ENCODE measurements at regions not wholly inside any gene's neighbourhood (a gene's known extent, or its start where the extent isn't known, plus 50 kb on each side); places are given as distances from the start of the nearest gene placed in this dataset.

DNA sequence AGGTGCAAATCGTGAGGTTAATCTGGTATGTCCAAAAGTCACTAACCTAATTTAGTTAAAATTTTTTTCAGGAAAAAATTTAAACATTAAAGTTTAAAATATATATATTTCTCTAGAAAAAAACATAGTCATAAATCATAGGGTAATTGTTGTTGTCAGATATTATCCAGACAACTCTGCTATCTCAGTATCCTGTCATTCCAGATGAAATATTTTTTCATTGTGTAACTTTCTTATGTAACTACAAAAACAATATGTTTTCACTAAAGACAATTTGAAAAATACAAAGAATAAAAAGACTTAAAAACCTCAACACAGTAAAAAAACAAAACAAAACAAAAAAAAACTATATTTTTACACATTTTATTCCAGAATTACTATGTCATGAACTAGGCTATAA, 57.6 kb downstream of the TENT5A start:
- no peak overlapping the region for H3K4me3 Mint-ChIP-seq
- no peaks in the 10 kb centered on the region for H3K4me1 Mint-ChIP-seq
- no peak for DNase-seq
- intact Hi-C loops (cut with micrococcal nuclease): no loop called here
- H3K27ac Mint-ChIP-seq: no peak overlapping the region
- no peaks in the 10 kb centered on the region for H3K36me3 Mint-ChIP-seq (ENCODE audit: low read depth)
- H3K27me3 Mint-ChIP-seq: no peaks in the 10 kb centered on the region
- no peaks in the 10 kb centered on the region for H3K9me3 Mint-ChIP-seq

DNA sequence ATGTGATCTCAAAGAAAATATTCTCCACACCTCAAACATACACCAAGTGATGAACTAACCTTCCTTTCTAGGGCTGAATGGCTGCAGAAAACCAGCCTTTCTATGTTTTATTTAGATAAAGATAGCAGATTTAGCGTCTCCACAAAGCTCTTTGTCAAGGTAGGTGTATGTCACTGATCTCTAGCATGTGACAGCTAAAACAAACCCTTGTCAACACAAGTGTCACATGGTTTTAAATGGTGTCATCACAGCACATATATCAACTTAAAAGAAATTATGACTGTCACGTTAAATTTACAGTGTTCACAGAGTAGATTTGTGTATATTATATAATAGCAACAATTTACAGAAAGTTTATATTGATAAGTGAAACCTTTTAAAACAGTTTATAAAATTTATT, 58.3 kb downstream of the TENT5A start:
- no peak overlapping the region for H3K27ac Mint-ChIP-seq
- no peaks in the 10 kb centered on the region for H3K4me1 Mint-ChIP-seq
- no peaks in the 10 kb centered on the region for H3K9me3 Mint-ChIP-seq
- H3K36me3 Mint-ChIP-seq (ENCODE audit: low read depth): no peaks in the 10 kb centered on the region
- intact Hi-C loops (cut with micrococcal nuclease): no loop called here
- no peaks in the 10 kb centered on the region for H3K27me3 Mint-ChIP-seq
- H3K4me3 Mint-ChIP-seq: no peak overlapping the region
- no peak for DNase-seq

DNA sequence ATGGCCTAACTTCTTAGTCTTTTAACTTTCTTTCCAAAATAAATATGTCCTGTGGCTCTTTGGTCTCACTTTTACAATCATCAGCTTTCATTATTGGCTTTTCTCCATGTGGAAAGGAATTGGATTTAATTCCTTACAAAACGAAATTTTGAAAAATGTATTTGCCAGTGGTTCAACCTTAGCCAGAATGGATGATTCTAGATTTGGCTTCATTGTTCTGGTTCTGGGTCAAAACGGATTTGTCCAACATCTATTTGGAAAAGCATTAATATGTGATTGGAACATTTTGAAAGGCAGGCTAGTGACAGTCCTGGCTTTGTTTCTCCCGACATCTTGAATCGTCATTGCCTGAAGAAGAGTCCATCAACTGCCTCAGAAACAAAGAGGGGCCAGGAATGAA, 59.2 kb downstream of the TENT5A start:
- Mint-ChIP-seq H3K9me3 (no peaks in the 10 kb centered on the region), H3K4me3 (no peak overlapping the region), H3K27me3 (no peaks in the 10 kb centered on the region), H3K36me3 (ENCODE audit: low read depth) (no peaks in the 10 kb centered on the region), H3K27ac (no peak overlapping the region), H3K4me1 (no peaks in the 10 kb centered on the region)
- DNase-seq: no peak
- intact Hi-C loops (cut with micrococcal nuclease): no loop called here

DNA sequence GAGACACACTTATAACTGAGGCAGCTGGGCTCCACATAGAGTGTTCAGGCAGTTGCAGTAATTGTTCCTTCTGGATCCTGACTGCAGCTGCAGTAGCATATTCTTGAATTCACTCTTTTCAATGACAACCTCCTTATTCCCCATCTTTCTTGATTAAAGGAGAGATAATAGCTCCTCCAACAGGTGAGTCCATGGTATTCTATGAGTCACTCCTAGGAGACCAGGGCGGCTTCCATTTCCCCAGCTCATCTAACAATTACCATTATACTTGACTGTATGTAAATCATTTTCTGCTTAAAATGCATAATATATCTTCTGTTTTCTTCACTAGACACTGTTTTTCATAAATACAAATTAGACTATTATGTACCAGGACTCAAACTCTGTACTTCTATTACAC, 62.4 kb downstream of the TENT5A start:
- intact Hi-C loops (cut with micrococcal nuclease): no loop called here
- H3K4me1 Mint-ChIP-seq: no peaks in the 10 kb centered on the region

DNA sequence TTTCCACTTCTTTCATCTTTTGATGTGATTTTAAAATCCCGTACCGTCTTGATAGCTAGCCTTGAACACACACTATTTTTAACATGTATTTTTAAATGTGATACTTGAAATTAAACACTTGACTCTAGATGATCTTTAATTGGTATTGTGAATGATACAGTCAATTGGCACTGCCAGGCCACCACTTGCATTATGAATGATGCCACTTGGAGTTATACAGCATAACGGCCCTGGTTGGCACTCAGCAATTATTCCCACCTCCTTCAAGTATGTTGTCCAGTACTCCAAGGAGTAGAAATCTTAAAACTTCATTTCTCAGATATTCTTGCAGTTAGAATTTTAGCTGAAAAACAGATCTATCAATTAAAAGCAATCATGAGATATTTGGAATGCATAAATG, 62.9 kb downstream of the TENT5A start:
- no peak overlapping the region for H3K27ac Mint-ChIP-seq
- H3K9me3 Mint-ChIP-seq: no peaks in the 10 kb centered on the region
- no peak overlapping the region for H3K4me3 Mint-ChIP-seq
- no peaks in the 10 kb centered on the region for H3K27me3 Mint-ChIP-seq
- DNase-seq: no peak
- no peaks in the 10 kb centered on the region for H3K4me1 Mint-ChIP-seq
- no peaks in the 10 kb centered on the region for H3K36me3 Mint-ChIP-seq (ENCODE audit: low read depth)
- intact Hi-C loops (cut with micrococcal nuclease): no loop called here

More for the DNA sequence above, 62.4 kb downstream of the TENT5A start:
- no peaks in the 10 kb centered on the region for H3K27me3 Mint-ChIP-seq
- no peak overlapping the region for H3K27ac Mint-ChIP-seq
- DNase-seq: no peak
- no peaks in the 10 kb centered on the region for H3K9me3 Mint-ChIP-seq
- H3K36me3 Mint-ChIP-seq (ENCODE audit: low read depth): no peaks in the 10 kb centered on the region
- no peak overlapping the region for H3K4me3 Mint-ChIP-seq

DNA sequence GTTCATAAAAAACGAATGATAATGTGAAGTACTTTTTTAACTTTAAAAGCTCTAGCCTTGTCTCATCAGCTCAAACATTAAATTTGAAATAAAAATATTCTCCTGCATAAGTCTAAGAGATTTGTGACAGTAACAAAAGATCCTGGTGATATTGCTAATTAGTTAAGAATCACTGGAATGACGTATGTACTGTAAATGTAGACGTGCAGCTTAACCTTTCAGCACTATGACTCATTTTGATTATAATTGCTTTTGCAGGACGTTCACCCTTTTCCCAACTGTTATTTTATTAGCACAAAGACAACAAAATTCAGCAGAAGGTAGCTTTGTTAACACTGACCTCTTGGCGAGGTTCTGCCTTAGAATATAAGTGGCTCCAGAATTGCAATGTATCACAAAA, 68.6 kb downstream of the TENT5A start:
- H3K4me1 Mint-ChIP-seq: no peaks in the 10 kb centered on the region
- H3K27me3 Mint-ChIP-seq: no peaks in the 10 kb centered on the region
- intact Hi-C loops (cut with micrococcal nuclease): no loop called here
- H3K27ac Mint-ChIP-seq: no peak overlapping the region
- DNase-seq: no peak
- H3K4me3 Mint-ChIP-seq: no peak overlapping the region
- H3K9me3 Mint-ChIP-seq: no peaks in the 10 kb centered on the region
- no peaks in the 10 kb centered on the region for H3K36me3 Mint-ChIP-seq (ENCODE audit: low read depth)

DNA sequence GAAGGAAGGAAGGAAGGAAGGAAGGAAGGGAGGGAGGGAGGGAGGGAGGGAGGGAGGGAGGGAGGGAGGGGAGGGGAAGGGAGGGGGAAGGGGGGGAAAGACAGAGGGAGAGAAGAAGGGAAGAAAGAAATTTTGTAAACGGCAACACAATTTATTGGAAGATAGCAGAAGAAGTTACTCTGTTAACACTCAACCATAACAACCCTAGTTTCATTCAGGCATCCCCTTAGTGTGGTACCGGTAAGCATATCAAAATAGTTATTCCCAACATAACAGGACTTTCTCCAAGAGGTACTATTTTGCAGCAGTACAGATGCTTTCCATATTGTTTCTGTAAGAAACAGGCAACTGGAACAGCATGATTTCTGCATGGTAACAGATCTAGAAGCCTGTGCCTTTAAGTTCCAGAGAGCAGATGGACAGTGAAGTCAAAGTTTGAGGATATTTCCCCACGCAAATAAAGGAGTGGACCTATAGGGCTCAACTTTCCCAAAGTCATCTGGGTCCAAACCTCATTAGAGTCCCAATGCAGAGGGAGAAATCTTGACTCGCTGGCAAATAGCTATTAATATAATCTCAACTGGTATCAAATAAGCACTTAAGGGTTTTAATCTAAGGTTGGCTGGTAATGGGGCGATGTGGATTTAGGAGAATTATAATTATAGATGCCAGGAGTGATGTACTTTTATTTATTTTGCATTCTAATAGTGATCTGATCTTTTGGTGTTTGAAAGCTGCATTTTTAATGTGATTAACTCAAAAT, 69.4 kb downstream of the TENT5A start:
- DNase-seq: no peak
- intact Hi-C loops (cut with micrococcal nuclease): no loop called here
- Mint-ChIP-seq H3K27ac (no peak overlapping the region), H3K4me3 (no peak overlapping the region), H3K4me1 (no peaks in the 10 kb centered on the region), H3K27me3 (no peaks in the 10 kb centered on the region), H3K9me3 (no peaks in the 10 kb centered on the region), H3K36me3 (ENCODE audit: low read depth) (no peaks in the 10 kb centered on the region)

DNA sequence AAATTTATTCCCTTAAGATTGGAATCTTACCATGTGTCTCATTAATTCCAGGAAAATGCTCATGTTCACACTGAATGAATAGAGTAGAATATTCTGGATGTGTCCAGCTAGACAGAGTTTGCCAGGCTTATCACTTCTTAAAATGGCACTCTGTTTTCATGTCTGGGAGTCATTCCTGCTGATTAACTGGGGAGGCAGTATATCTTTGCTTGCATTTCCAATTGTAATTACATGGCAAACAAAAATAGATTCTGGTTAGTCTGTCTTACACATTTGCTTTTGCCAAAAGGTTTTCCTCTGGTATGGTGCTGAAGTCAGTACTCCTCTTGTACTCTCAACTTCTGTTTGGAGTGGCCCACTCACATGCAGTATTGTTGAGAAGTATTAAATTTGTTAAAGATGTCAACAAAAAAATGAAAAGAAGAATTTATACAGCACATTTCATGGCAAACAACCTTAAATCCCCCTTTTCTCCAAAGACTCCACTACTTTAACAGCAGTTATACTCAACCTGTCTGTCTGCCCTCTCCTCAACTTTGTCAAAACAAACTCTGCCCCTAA, 70.2 kb downstream of the TENT5A start:
- DNase-seq: no peak
- no peak overlapping the region for H3K4me3 Mint-ChIP-seq
- H3K4me1 Mint-ChIP-seq: no peaks in the 10 kb centered on the region
- H3K27ac Mint-ChIP-seq: no peak overlapping the region
- H3K36me3 Mint-ChIP-seq (ENCODE audit: low read depth): no peaks in the 10 kb centered on the region
- H3K27me3 Mint-ChIP-seq: no peaks in the 10 kb centered on the region
- H3K9me3 Mint-ChIP-seq: no peaks in the 10 kb centered on the region
- intact Hi-C loops (cut with micrococcal nuclease): no loop called here

DNA sequence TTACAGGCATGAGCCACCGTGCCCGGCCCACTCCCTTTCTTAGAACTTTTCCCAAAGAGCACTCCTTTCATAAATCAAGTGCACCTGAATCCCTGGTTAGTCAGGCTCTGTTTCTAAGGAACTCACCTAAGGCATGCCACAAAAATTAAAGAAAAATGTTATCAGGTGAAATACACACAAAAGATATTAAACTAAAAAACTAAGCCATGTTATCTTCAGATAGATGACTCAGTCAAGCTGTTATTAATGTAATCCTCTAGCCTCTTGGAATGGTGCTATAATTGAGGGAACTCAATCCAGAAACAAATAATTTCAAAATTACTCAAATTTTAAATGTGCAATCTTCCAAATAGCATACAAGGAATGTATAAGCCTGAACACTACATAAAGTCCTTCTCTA, 83.0 kb downstream of the TENT5A start:
- intact Hi-C loops (cut with micrococcal nuclease): no loop called here
- DNase-seq: no peak

DNA sequence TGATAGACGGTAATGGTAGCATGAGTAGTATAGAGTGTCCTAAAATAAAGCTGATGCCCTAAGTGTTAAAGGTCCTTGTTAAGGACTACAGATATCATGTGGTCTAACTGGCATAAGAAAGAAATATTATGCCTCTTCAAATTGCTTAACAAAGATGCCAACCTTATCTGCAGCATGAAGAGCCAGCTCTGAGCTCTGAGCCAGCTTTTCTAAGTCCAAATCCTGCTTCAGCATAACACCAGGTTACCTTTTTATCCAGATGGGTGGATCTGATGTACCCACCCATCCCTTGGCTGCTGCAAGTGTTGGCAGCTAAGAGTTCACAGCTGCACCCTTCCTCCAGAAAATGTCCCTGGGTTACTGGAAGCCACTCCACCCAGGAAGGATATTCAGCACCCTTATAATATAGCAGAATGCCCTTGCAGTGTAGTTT, 83.8 kb downstream of the TENT5A start:
- Mint-ChIP-seq H3K36me3 (ENCODE audit: low read depth) (no peaks in the 10 kb centered on the region), H3K4me3 (no peak overlapping the region), H3K9me3 (no peaks in the 10 kb centered on the region), H3K4me1 (no peaks in the 10 kb centered on the region), H3K27ac (no peak overlapping the region), H3K27me3 (no peaks in the 10 kb centered on the region)
- no peak for DNase-seq
- intact Hi-C loops (cut with micrococcal nuclease): no loop called here

More for the DNA sequence above, 83.0 kb downstream of the TENT5A start:
- no peaks in the 10 kb centered on the region for H3K27me3 Mint-ChIP-seq
- H3K4me3 Mint-ChIP-seq: no peak overlapping the region
- no peaks in the 10 kb centered on the region for H3K4me1 Mint-ChIP-seq
- H3K36me3 Mint-ChIP-seq (ENCODE audit: low read depth): no peaks in the 10 kb centered on the region
- H3K9me3 Mint-ChIP-seq: no peaks in the 10 kb centered on the region
- no peak overlapping the region for H3K27ac Mint-ChIP-seq

DNA sequence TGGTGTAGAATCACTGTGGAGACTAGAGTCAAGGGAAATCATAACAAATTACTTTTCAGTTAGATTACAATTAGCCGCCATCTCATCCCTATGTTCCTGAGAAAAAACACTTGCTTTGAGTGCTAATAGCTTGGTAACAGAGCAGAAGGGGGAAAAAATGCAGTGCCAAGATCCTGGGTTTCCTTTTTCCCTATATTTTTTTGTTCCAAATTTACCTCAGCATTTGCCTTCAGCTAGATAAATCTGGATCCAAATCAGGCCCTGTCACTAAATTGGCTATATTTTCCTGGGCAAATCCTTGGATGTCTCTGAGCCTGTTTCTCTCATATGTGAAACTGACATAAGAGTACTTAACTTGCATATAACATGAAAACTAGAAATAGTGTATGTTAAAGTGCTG, 86.0 kb downstream of the TENT5A start:
- H3K4me3 Mint-ChIP-seq: no peak overlapping the region
- no peak overlapping the region for H3K27ac Mint-ChIP-seq
- DNase-seq: no peak
- no peaks in the 10 kb centered on the region for H3K36me3 Mint-ChIP-seq (ENCODE audit: low read depth)
- no peaks in the 10 kb centered on the region for H3K27me3 Mint-ChIP-seq
- H3K4me1 Mint-ChIP-seq: no peaks in the 10 kb centered on the region
- intact Hi-C loops (cut with micrococcal nuclease): no loop called here
- no peaks in the 10 kb centered on the region for H3K9me3 Mint-ChIP-seq

DNA sequence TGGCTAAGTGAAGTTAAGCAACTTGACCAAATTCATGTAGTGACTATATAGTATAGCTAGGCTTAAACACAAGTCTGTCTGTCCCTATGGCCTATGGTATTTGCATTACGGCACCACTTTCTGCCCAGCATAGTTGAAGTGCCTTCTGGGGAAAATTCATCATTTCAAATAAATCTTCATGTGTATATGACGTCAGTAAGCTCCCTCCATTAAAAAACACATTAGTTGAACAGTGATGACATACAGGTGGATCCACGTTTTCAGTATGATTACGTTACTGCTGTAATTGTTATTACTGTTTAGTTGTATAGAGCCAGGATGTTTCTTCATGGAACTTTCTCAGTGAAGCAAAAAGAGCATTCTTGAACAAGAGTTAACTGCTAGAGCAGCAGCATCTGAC, 96.2 kb downstream of the TENT5A start:
- Mint-ChIP-seq H3K9me3 (no peaks in the 10 kb centered on the region), H3K36me3 (ENCODE audit: low read depth) (no peaks in the 10 kb centered on the region)
- intact Hi-C loops (cut with micrococcal nuclease): no loop called here

DNA sequence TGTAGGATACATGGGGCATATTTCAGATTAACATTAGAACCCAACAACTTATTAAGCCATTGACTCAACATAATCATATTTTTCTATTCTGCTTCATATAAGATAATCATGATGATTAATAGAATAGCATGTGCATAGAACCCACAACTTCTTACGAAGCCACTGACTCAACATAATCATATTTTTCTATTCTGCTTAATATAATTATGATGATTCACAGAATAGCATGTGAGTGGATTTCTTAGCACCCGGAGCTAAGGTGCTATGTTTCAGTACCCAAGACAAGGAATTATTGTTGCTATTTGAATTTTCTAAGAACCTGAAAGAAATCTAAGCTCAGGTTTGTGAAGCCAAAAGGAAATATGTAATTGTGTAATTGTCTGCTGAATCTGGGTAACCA, 96.8 kb downstream of the TENT5A start:
- H3K4me1 Mint-ChIP-seq: no peaks in the 10 kb centered on the region
- DNase-seq: no peak
- intact Hi-C loops (cut with micrococcal nuclease): no loop called here
- no peaks in the 10 kb centered on the region for H3K9me3 Mint-ChIP-seq
- no peak overlapping the region for H3K27ac Mint-ChIP-seq
- no peaks in the 10 kb centered on the region for H3K27me3 Mint-ChIP-seq
- H3K36me3 Mint-ChIP-seq (ENCODE audit: low read depth): no peaks in the 10 kb centered on the region
- H3K4me3 Mint-ChIP-seq: no peak overlapping the region

More for the DNA sequence above, 96.2 kb downstream of the TENT5A start:
- Mint-ChIP-seq H3K4me1 (no peaks in the 10 kb centered on the region), H3K27ac (no peak overlapping the region), H3K27me3 (no peaks in the 10 kb centered on the region), H3K4me3 (no peak overlapping the region)
- no peak for DNase-seq

DNA sequence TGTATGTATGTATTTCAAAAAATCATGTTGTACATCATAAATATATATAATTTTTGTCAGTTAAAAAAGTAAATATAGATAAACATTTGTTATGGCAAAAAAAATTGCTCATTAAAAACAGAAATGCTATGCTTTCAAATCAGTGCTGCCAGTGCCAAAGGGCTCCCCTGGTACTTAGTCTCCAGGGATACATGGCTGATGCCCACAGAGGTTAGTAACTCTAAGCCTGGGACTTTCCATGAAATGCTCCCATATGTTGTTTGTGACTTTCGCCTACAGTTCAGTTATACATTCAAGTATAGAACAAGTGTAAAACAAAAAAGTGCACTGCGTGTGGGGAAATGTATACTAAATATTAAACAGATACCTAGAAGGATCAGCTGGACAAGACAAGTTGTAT, 104.0 kb downstream of the TENT5A start:
- Mint-ChIP-seq H3K27ac (no peak overlapping the region), H3K4me1 (no peaks in the 10 kb centered on the region), H3K9me3 (no peaks in the 10 kb centered on the region), H3K4me3 (no peak overlapping the region), H3K36me3 (ENCODE audit: low read depth) (no peaks in the 10 kb centered on the region), H3K27me3 (no peaks in the 10 kb centered on the region)
- DNase-seq: no peak
- intact Hi-C loops (cut with micrococcal nuclease): no loop called here

DNA sequence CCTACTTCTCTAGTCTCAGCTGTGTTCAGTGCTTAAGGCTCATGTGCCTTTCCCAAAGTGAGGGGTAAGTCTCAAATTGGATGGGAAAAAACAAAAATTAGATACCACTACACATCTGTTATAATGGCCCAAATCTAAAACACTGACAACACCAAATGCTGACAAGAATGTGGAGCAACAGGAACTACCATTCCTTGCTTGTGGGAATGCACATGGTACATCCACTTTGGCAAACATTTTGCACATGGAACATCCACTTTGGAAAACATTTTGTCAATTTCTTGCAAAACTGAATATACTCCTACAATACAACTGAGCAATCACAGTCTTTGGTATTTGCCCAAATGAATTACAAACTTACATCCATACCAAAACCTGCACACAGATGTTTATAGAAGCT, 109.3 kb downstream of the TENT5A start:
- intact Hi-C loops (cut with micrococcal nuclease): no loop called here
- H3K36me3 Mint-ChIP-seq (ENCODE audit: low read depth): no peaks in the 10 kb centered on the region
- H3K27me3 Mint-ChIP-seq: no peaks in the 10 kb centered on the region
- H3K4me1 Mint-ChIP-seq: no peaks in the 10 kb centered on the region
- no peaks in the 10 kb centered on the region for H3K9me3 Mint-ChIP-seq
- H3K27ac Mint-ChIP-seq: no peak overlapping the region
- no peak overlapping the region for H3K4me3 Mint-ChIP-seq
- DNase-seq: no peak

Measured in activated CD4-positive, alpha-beta T cell treated with anti-CD3 and anti-CD28 coated beads, Interleukin-2, amount 10 ng/mL, durations not matched to agents 24 days and 14 days (primary cell).